K562 (cell line): ENCODE measurements at regions not wholly inside any gene's neighbourhood (a gene's known extent, or its start where the extent isn't known, plus 50 kb on each side); places are given as distances from the start of the nearest gene placed in this dataset.

ENCODE experiments used
- ATAC-seq: fragments of 200-7000 bp; cut with Tn5 transposase; 3 replicates; pipeline ENCODE4 v1.9.1; 2020; ENCODE audit warnings: moderate library complexity
- BruUV-seq: library from RNA; stranded (reverse); fragments of 400-500 nt; replicated peaks from 2 replicates; lab custom pipeline; 2021; lab: Mats Ljungman, UMichigan
- CTCF ChIA-PET: fragments of 300-600 bp; formaldehyde crosslinking; extraction: SDS; loops from one replicate; lab custom pipeline; 2021; ENCODE audit warnings: low intra/inter-chr PET ratio; lab: Yijun Ruan, JAX
- POLR2A ChIA-PET: fragments of 300-600, 350-650 bp; sonication (Branson Sonifier 250); formaldehyde crosslinking; extraction: SDS; loops from one replicate; lab custom pipeline; 2021; ENCODE audit warnings: antibody characterized with exemption, inconsistent platforms; lab: Yijun Ruan, JAX
- DNase-seq, 4 experiments: peaks; one replicate each; pipeline versions ENCODE4 v3.0.0 to v3.0.0-alpha.2; 2011 to 2018; ENCODE audit warnings: low spot score in 3 of 4, mixed read lengths in 3 of 4; ENCODE audit errors: extremely low read depth in 1 of 4
- FAIRE-seq: peaks from 2 replicates; lab custom pipeline; 2011; peaks lifted over from hg19 to GRCh38; lab: Jason Lieb, UNC
- H2AFZ ChIP-seq: 2 replicates; pipeline ENCODE4 v1.6.0; 2011; ENCODE audit warnings: low read depth, low read length, control low read depth, inconsistent platforms
- H3K27ac ChIP-seq: fragments of 200-600 bp; 3 replicates; pipeline ENCODE4 v1.8.0; 2011; ENCODE audit warnings: low read depth, mild to moderate bottlenecking, control low read depth, inconsistent platforms, low read length, moderate library complexity, mixed read lengths; ENCODE audit errors: extremely low read depth
- H3K27me3 ChIP-seq, 2 experiments: fragments of 300-600 bp in 1 of 2; 2 replicates in 1 of 2; 3 replicates in 1 of 2; pipeline versions ENCODE4 v1.6.0 to v1.8.0; 2011; ENCODE audit warnings: inconsistent platforms in 2 of 2, low read length in 2 of 2, mild to moderate bottlenecking in 1 of 2, mixed read lengths in 1 of 2, moderate library complexity in 1 of 2; ENCODE audit not compliant: control insufficient read depth in 2 of 2, insufficient read depth in 2 of 2
- H3K36me3 ChIP-seq: fragments of 300-600 bp; 3 replicates; pipeline ENCODE4 v1.8.0; 2011; ENCODE audit warnings: mild to moderate bottlenecking, low read length, inconsistent platforms; ENCODE audit not compliant: control insufficient read depth, insufficient read depth
- H3K4me1 ChIP-seq, 2 experiments: fragments of 200-600 bp in 1 of 2; replicated peaks in 1 of 2; 2 replicates in 1 of 2; 3 replicates in 1 of 2; pipeline versions ENCODE4 v1.5.1 to v1.8.0; 2011; ENCODE audit warnings: inconsistent platforms in 2 of 2, low read length in 2 of 2, mild to moderate bottlenecking in 1 of 2, mixed read lengths in 1 of 2, moderate library complexity in 1 of 2; ENCODE audit not compliant: control insufficient read depth in 2 of 2, insufficient read depth in 2 of 2
- H3K4me2 ChIP-seq: 2 replicates; pipeline ENCODE4 v1.6.1; 2011; ENCODE audit warnings: low read length, control low read depth, inconsistent platforms, mixed read lengths; ENCODE audit not compliant: insufficient read depth
- H3K4me3 ChIP-seq: fragments of 200-600 bp; sonication (generic), shearing (Covaris generic); 2 replicates; pipeline ENCODE4 v1.5.1; 2016; ENCODE audit warnings: control low read depth, inconsistent platforms
- H3K79me2 ChIP-seq: fragments of 200-600 bp; 3 replicates; pipeline ENCODE4 v1.8.0; 2011; ENCODE audit warnings: low read length, inconsistent platforms; ENCODE audit not compliant: control insufficient read depth, insufficient read depth
- H3K9ac ChIP-seq, 2 experiments: 2 replicates each; pipeline versions ENCODE4 v1.6.0 to v1.6.1; 2011; ENCODE audit warnings: low read depth in 2 of 2, low read length in 2 of 2, control low read depth in 1 of 2, inconsistent platforms in 1 of 2, mild to moderate bottlenecking in 1 of 2, mixed read lengths in 1 of 2; ENCODE audit not compliant: insufficient read depth in 1 of 2
- H3K9me1 ChIP-seq: one replicate; pipeline ENCODE4 v1.6.0; 2011; ENCODE audit warnings: inconsistent platforms, mild to moderate bottlenecking, low read length, moderate library complexity; ENCODE audit not compliant: control insufficient read depth, insufficient read depth
- H3K9me3 ChIP-seq: replicated peaks from 2 replicates; pipeline ENCODE4 v1.5.1; 2011; ENCODE audit warnings: low read depth, low read length, inconsistent platforms; ENCODE audit not compliant: control insufficient read depth, insufficient read depth
- H4K20me1 ChIP-seq: replicated peaks from 2 replicates; pipeline ENCODE4 v1.6.1; 2011; ENCODE audit warnings: low read length, inconsistent platforms, mixed read lengths; ENCODE audit not compliant: control insufficient read depth, insufficient read depth
- CC2D1A ChIP-seq: fragments of 450-650 bp; IDR thresholded peaks from 2 replicates; pipeline ENCODE4 v1.6.1; 2017; ENCODE audit warnings: mild to moderate bottlenecking
- DACH1 ChIP-seq: fragments of 450-650 bp; IDR thresholded peaks from 2 replicates; pipeline ENCODE4 v1.6.1; 2018; ENCODE audit not compliant: partially characterized antibody
- LEF1 ChIP-seq: fragments of 450-650 bp; IDR thresholded peaks from 2 replicates; pipeline ENCODE4 v1.6.1; 2016; ENCODE audit warnings: mild to moderate bottlenecking
- TRIM28 ChIP-seq: fragments of 450-650 bp; IDR thresholded peaks from 2 replicates; pipeline ENCODE4 v1.6.1; 2017
- YBX1 ChIP-seq: fragments of 450-650 bp; IDR thresholded peaks from 2 replicates; pipeline ENCODE4 v1.7.1; 2016; ENCODE audit warnings: mild to moderate bottlenecking
- ZKSCAN3 ChIP-seq: fragments of 250-450 bp; sonication (Bioruptor Pico); IDR thresholded peaks from 2 replicates; pipeline ENCODE4 v1.4.0; 2020
- ZNF232 ChIP-seq: sonication (generic); formaldehyde crosslinking; IDR thresholded peaks from 2 replicates; pipeline ENCODE4 v1.8.0; 2022; ENCODE audit warnings: mild to moderate bottlenecking, missing genetic modification reagents
- WGBS: fragments of 100-300 bp; shearing (Covaris generic); methylation state at CpG from one replicate; pipeline ENCODE4 v1.1.6; 2016; ENCODE audit warnings: low coverage, mixed read lengths; ENCODE audit not compliant: insufficient coverage; ENCODE audit errors: missing lambda C conversion rate; 5-methylcytosine and 5-hydroxymethylcytosine counted together
- in situ Hi-C: fragments of 300-500 bp; cut with MboI; formaldehyde crosslinking; loops from 4 replicates; pipeline ENCODE4 v1.15.0; 2018; ENCODE audit warnings: inconsistent platforms, mixed read lengths
- intact Hi-C: fragments of 100-400 bp; cut with micrococcal nuclease; formaldehyde crosslinking; loops from 2 replicates; pipeline ENCODE4 v1.14.2; 2022
- TF ChIP-seq, protein P1 (sequence below): fragments of 200-800 bp; sonication (Bioruptor generic); IDR thresholded peaks from 2 replicates; pipeline ENCODE4 v1.6.1; 2017; ENCODE audit warnings: missing genetic modification characterization, missing compliant biosample characterization
- TF ChIP-seq, protein P2 (sequence below): fragments of 250-450 bp; sonication (Bioruptor Pico); IDR thresholded peaks from 2 replicates; pipeline ENCODE4 v1.4.0; 2020; ENCODE audit warnings: mild to moderate bottlenecking, moderate library complexity
- TF ChIP-seq, protein P3 (sequence below): fragments of 450-650 bp; IDR thresholded peaks from 2 replicates; pipeline ENCODE4 v1.6.1; 2016; ENCODE audit warnings: antibody characterized with exemption

DNA sequence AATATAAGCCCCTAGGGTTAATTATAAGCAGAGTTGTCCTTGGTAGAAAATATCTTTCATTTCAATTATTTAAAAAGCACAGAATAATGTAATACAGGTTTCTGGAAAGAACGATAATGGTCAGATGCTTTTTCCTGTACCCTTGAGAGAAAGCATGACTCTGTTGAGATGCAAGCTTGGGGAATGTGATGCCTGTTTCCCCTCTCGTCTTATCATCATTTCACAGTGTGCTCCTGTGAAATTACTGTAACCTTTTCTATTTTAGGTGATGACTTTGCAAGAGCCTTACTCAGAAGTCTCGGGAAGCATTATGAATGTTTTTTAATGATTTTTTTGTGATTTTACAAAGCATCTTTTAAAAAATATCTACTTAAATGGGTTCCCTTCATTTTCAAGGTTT, 243.0 kb downstream of the POLR1F start (continued):
- TF ChIP-seq, protein P1, sequence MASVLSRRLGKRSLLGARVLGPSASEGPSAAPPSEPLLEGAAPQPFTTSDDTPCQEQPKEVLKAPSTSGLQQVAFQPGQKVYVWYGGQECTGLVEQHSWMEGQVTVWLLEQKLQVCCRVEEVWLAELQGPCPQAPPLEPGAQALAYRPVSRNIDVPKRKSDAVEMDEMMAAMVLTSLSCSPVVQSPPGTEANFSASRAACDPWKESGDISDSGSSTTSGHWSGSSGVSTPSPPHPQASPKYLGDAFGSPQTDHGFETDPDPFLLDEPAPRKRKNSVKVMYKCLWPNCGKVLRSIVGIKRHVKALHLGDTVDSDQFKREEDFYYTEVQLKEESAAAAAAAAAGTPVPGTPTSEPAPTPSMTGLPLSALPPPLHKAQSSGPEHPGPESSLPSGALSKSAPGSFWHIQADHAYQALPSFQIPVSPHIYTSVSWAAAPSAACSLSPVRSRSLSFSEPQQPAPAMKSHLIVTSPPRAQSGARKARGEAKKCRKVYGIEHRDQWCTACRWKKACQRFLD (CRISPR knock-in tag): no peak

DNA sequence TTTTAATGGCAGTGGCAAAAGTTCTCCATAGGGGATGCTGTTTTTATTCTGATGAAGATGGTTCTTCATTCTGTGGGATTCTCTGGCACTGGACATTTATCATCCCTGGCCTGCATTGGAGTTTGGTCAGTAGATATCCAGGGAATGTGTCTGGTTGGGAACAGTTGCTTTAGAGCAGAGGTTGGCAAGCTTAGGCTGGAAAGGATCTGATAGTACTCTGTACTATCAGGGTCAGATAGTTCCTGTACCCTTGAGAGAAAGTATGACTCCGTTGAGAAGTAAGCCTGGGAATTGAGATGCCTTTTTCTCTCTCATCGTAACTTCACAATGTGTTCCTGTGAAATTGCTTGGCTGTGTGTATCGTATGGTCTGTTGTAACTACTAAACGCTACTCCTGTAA, 244.1 kb downstream of the POLR1F start:
- Histone ChIP-seq H2AFZ (no peak overlapping the region), H3K27me3 (no peaks in the 10 kb centered on the region), H3K36me3 (no peaks in the 10 kb centered on the region), H3K9me3 (no peaks in the 10 kb centered on the region; the same call in 1 of the 2 replicates), H3K4me1 (no peaks in the 10 kb centered on the region), H3K27ac (no peak overlapping the region), H3K79me2 (no peaks in the 10 kb centered on the region), H3K9me1 (no peaks in the 10 kb centered on the region), H3K4me3 (no peak overlapping the region), H3K4me2 (no peak overlapping the region), H3K9ac (no peak overlapping the region), H4K20me1 (no peaks in the 10 kb centered on the region)
- in situ Hi-C loops (no loop called here), intact Hi-C loops (no loop called here)
- ChIA-PET CTCF (no interaction called here), POLR2A (no interaction called here)
- no TSS peak for BruUV-seq
- FAIRE-seq (no peak), ATAC-seq (no peak), DNase-seq (no peak)
- WGBS: 4% methylated on average over 4 of the region's 4 CpGs
- TF ChIP-seq ZNF232 (CRISPR knock-in tag): no peak
- TF ChIP-seq TRIM28: no peak
- TF ChIP-seq, protein P2, sequence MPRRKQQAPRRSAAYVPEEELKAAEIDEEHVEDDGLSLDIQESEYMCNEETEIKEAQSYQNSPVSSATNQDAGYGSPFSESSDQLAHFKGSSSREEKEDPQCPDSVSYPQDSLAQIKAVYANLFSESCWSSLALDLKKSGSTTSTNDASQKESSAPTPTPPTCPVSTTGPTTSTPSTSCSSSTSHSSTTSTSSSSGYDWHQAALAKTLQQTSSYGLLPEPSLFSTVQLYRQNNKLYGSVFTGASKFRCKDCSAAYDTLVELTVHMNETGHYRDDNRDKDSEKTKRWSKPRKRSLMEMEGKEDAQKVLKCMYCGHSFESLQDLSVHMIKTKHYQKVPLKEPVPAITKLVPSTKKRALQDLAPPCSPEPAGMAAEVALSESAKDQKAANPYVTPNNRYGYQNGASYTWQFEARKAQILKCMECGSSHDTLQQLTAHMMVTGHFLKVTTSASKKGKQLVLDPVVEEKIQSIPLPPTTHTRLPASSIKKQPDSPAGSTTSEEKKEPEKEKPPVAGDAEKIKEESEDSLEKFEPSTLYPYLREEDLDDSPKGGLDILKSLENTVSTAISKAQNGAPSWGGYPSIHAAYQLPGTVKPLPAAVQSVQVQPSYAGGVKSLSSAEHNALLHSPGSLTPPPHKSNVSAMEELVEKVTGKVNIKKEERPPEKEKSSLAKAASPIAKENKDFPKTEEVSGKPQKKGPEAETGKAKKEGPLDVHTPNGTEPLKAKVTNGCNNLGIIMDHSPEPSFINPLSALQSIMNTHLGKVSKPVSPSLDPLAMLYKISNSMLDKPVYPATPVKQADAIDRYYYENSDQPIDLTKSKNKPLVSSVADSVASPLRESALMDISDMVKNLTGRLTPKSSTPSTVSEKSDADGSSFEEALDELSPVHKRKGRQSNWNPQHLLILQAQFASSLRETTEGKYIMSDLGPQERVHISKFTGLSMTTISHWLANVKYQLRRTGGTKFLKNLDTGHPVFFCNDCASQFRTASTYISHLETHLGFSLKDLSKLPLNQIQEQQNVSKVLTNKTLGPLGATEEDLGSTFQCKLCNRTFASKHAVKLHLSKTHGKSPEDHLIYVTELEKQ (CRISPR knock-in tag): no peak
- TF ChIP-seq, protein P3, sequence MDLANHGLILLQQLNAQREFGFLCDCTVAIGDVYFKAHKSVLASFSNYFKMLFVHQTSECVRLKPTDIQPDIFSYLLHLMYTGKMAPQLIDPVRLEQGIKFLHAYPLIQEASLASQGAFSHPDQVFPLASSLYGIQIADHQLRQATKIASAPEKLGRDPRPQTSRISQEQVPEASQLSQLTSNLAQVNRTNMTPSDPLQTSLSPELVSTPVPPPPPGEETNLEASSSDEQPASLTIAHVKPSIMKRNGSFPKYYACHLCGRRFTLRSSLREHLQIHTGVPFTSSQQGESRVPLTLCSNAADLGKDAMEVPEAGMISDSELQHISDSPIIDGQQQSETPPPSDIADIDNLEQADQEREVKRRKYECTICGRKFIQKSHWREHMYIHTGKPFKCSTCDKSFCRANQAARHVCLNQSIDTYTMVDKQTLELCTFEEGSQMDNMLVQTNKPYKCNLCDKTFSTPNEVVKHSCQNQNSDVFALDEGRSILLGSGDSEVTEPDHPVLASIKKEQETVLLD: no peak
- TF ChIP-seq YBX1: no peak
- no peak for TF ChIP-seq DACH1
- no peak for TF ChIP-seq ZKSCAN3
- no peak for TF ChIP-seq LEF1
- no peak for TF ChIP-seq CC2D1A
